ENCODE measurements at regions not wholly inside any gene's neighbourhood (a gene's known extent, or its start where the extent isn't known, plus 50 kb on each side); places are given as distances from the start of the nearest gene placed in this dataset.

GRCh38 chr15:45743426-45744235 lies 108.8 kb downstream of the SQOR start:
- TF ChIP-seq MAFK (IDR thresholded peaks at IDR 0.05; ENCODE audit: partially characterized antibody) (no peak), RAD21 (conservative IDR thresholded peaks at IDR 0.05 in 1 of 2, IDR thresholded peaks at IDR 0.05 in 1 of 2) (no peak), POLR2A (IDR thresholded peaks at IDR 0.05; ENCODE audit: low read length) (no peak), CTCF (IDR thresholded peaks at IDR 0.05) (no peak), EP300 (IDR thresholded peaks at IDR 0.05) (no peak), HMGXB4 (CRISPR knock-in tag; IDR thresholded peaks at IDR 0.05; ENCODE audit: borderline replicate concordance) (no peak), USF2 (IDR thresholded peaks at IDR 0.05) (no peak), CEBPB (IDR thresholded peaks at IDR 0.05) (no peak), ESRRA (IDR thresholded peaks at IDR 0.05; ENCODE audit: borderline replicate concordance, low read length) (no peak), BCL3 (IDR thresholded peaks at IDR 0.05) (no peak)

Measured in A549 (cell line).